HG03457 (cell line): ENCODE measurements at regions not wholly inside any gene's neighbourhood (a gene's known extent, or its start where the extent isn't known, plus 50 kb on each side); places are given as distances from the start of the nearest gene placed in this dataset.

ENCODE experiments used
- ATAC-seq: cut with Tn5 transposase; IDR thresholded peaks from one replicate; pipeline ENCODE4 v1.9.1; 2021; ENCODE audit warnings: moderate number of reproducible peaks; ENCODE audit not compliant: unreplicated experiment

- ATAC-seq, result no peak
These were observed 1162.0 kb upstream of the TMPRSS15 start for GRCh38 chr21:19565587-19565986.

GRCh38 chr21:19566975-19567374, 1163.4 kb upstream of the TMPRSS15 start:
- no peak for ATAC-seq

DNA sequence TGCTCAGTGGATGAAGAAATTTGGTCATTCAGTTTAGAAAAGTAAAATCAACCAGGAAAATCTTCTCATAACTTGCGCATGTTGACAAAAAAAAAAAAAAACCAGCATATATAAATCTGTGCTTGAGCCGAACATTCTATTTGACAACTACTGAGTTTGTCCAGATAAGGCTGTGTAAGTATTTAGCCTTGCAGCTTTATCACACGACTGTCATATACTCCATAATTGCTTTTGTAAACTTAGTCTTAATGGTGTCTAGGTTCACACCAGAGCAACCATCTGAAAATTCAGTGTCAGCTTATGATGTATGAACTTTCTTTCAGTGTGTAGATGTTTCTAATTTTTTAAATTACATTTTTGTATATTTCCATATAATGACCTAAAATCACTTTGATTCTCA, 1173.8 kb upstream of the TMPRSS15 start:
- no peak for ATAC-seq

DNA sequence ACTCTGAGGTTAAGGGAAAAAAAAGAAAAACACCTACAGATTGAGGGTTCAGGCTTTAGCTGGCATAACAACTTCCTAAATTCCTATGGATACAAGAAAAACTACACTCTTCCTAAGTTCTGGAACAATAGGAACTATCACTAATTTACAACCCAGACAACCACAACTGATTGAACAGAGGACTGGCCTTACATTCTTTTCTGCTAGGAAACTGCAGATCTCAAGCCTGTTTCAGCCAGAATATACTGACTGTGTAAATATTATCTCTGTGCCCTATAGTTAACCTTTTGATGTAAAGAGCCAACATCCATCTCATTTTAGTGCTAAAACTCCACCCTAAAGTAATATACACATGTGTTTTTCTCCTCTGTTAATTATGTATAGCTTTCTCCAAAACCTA, 1186.5 kb upstream of the TMPRSS15 start:
- no peak for ATAC-seq

DNA sequence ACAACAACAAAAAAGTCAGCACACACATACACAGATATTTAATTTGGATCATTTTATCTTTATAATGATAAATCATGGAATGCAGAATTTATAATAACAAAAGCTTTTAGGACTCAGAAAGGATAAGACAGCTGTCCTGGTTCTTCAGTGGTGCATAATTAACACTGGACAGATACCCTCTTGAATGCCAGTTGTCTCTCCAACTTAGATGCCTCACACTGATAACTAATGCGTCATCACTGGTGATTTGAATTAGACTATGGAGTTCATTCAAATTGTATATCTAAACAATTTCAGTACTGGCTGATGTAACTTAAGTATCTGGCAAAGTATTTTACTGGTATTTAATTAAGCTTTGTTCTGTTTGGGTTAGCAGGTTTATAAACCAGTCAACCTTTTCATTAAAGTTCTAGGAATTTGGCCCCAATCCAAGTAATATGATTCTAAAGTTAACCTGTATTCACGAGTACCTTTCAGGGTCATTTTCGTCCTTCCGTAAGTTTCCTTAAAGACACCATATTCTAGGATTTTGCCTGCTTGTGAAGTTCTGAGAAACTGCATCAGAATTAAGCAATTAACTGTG, 1199.5 kb upstream of the TMPRSS15 start:
- ATAC-seq, result no peak

GRCh38 chr21:19608101-19608621, 1204.6 kb upstream of the TMPRSS15 start:
- ATAC-seq, result no peak

- ATAC-seq, result no peak
These were observed 1206.0 kb upstream of the TMPRSS15 start for GRCh38 chr21:19609611-19610010.

GRCh38 chr21:19621837-19622496, 1218.4 kb upstream of the TMPRSS15 start:
- ATAC-seq, result no peak

GRCh38 chr21:19640964-19641363, 1237.4 kb upstream of the TMPRSS15 start:
- no peak for ATAC-seq

GRCh38 chr21:19648391-19648790, 1244.8 kb upstream of the TMPRSS15 start:
- ATAC-seq, result no peak

- ATAC-seq, result no peak
These were observed 1279.9 kb upstream of the TMPRSS15 start for GRCh38 chr21:19683492-19683891.

GRCh38 chr21:19684328-19684727, 1280.7 kb upstream of the TMPRSS15 start:
- no peak for ATAC-seq

DNA sequence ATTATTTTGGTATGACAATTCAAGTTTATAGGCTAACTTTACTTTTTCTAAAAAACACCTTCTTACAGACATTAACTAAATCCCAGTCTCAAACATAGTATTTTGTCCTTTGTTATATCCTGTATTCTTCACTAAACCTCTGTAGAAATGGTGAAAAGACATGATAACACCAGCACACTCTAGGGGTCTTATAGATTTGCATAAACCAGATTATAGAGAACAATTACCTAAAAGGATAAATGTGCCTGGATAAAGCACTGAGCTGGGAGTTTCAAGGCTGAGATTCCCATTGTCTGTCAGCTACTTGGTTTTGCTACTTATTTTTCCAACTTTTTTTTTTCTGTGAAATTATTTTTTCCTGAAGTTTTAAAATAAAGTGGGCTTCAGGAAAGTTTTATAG, 1288.6 kb upstream of the TMPRSS15 start:
- no peak for ATAC-seq

GRCh38 chr21:19695796-19696195, 1292.2 kb upstream of the TMPRSS15 start:
- no peak for ATAC-seq

DNA sequence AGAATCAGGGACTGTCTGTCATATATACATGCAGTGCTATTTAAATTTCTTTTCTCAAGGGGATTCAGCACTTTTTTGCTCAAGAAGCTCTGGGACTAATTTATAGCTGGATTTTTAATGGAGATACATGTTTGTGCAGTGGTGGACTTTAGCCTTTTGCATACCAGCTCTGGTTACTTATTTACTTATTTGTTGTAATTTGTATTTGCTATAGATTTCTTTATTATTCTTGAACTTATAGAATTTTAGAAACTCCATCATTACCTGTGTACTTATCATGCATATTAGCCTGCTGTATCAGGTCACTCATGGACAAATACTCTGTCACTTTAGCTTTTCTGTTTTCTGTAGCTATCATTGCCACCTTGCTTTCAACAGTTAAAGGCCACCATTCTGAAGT, 1296.9 kb upstream of the TMPRSS15 start:
- no peak for ATAC-seq

- ATAC-seq, result no peak
These were observed 1295.5 kb upstream of the NCAM2 start for GRCh38 chr21:19702726-19703125.

GRCh38 chr21:19704832-19705231, 1293.4 kb upstream of the NCAM2 start:
- ATAC-seq, result no peak

DNA sequence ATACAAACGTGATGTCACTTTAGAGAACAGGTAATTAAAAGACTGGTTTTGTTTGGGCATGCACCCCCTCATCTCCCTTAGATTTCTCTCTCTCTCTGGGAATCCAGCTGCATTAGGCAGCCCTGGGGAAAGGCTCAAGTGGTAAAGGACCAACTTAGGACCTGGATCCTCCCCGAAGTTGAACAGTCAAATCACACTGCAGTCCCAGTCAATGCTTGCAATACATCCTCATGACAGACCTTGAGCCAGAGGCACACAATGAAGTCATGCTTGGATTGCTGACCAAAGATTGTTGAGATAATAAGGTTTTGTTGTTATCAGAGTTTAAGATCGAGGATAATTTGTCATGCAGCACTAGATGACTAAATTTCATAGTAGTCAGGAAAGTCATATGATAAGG, 1285.8 kb upstream of the NCAM2 start:
- ATAC-seq, result no peak

- ATAC-seq, result no peak
These were observed 1284.9 kb upstream of the NCAM2 start for GRCh38 chr21:19713313-19713712.

DNA sequence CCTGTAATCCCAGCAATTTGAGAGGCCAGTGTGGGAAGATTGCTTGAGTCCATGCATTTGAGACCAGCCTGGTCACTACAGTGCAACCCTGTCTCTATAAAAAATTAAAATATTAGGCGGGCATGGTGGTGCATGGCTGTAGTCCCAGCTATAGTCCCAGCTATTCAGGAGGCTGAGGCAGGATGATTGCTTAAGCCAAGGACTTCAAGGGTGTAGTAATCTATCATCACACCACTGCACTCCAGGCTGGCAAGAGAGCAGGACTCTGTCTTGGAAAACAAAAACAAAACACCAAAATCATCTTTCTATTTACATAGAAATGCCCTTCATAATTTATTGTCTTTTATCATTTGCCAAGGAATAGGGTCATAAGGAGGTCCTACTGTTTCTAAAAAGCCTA, 1274.1 kb upstream of the NCAM2 start:
- no peak for ATAC-seq

DNA sequence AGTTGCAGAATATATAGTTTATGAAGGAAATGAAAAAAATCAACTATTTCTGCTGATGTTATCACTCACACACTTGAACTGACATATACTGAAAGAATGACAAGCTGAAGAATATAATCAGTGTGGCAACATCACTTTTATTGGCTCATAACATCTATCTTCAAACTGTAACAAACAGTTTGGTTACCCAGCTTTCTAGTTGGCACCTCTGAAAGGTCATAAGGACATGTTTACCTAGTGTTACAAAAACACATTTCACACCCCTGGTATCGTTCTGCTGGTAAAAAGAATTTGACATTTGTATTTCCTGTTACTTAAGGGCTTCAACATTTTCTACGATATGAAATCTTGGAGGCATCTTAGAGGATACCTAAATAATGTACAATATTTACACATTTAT, 1267.0 kb upstream of the NCAM2 start:
- ATAC-seq, result no peak

GRCh38 chr21:19759836-19760235, 1238.4 kb upstream of the NCAM2 start:
- ATAC-seq, result no peak

GRCh38 chr21:19767546-19767945, 1230.7 kb upstream of the NCAM2 start:
- no peak for ATAC-seq
